GM23338 (cell line): ENCODE measurements at regions not wholly inside any gene's neighbourhood (a gene's known extent, or its start where the extent isn't known, plus 50 kb on each side); places are given as distances from the start of the nearest gene placed in this dataset.

Experiments used
- ATAC-seq: fragments of 200-7000 bp; cut with Tn5 transposase; 3 replicates; pipeline ENCODE4 v1.9.1; 2020
- DNase-seq: peaks from one replicate; pipeline ENCODE4 v3.0.0-alpha.2; 2015; ENCODE audit warnings: low spot score
- H2AFZ ChIP-seq: fragments of 200-600 bp; sonication (generic); 2 replicates; pipeline ENCODE4 v1.8.0; 2016; ENCODE audit warnings: antibody characterized with exemption, mild to moderate bottlenecking, moderate library complexity
- H3F3A ChIP-seq: fragments of 200-600 bp; sonication (generic); replicated peaks from 2 replicates; pipeline ENCODE4 v1.8.0; 2017; ENCODE audit warnings: antibody characterized with exemption, mixed run types, low read depth
- H3K27ac ChIP-seq: fragments of 200-600 bp; sonication (generic); 2 replicates; pipeline ENCODE4 v1.6.1; 2016; ENCODE audit warnings: low read depth
- H3K27me3 ChIP-seq: fragments of 200-600 bp; sonication (generic); 2 replicates; pipeline ENCODE4 v1.8.0; 2016; ENCODE audit warnings: mild to moderate bottlenecking, mixed run types, moderate library complexity; ENCODE audit not compliant: insufficient read depth
- H3K36me3 ChIP-seq: fragments of 200-600 bp; sonication (generic); 2 replicates; pipeline ENCODE4 v1.8.0; 2016; ENCODE audit warnings: mild to moderate bottlenecking; ENCODE audit not compliant: insufficient read depth
- H3K4me1 ChIP-seq: fragments of 200-600 bp; sonication (generic); 2 replicates; pipeline ENCODE4 v1.8.0; 2016; ENCODE audit warnings: mild to moderate bottlenecking, moderate library complexity; ENCODE audit not compliant: insufficient read depth
- H3K4me2 ChIP-seq: fragments of 200-600 bp; sonication (generic); 2 replicates; pipeline ENCODE4 v1.7.1; 2017; ENCODE audit warnings: mixed run types
- H3K4me3 ChIP-seq: fragments of 200-600 bp; sonication (generic); 2 replicates; pipeline ENCODE4 v1.6.1; 2016; ENCODE audit warnings: mixed run types
- H3K79me2 ChIP-seq: fragments of 200-600 bp; sonication (generic); replicated peaks from 2 replicates; pipeline ENCODE4 v1.8.0; 2017; ENCODE audit warnings: mild to moderate bottlenecking; ENCODE audit not compliant: insufficient read depth
- H3K9me2 ChIP-seq: fragments of 200-600 bp; sonication (generic); 2 replicates; pipeline ENCODE4 v1.8.0; 2017; ENCODE audit not compliant: insufficient read depth
- H4K20me1 ChIP-seq: fragments of 200-600 bp; sonication (generic); replicated peaks from 2 replicates; pipeline ENCODE4 v1.8.0; 2017; ENCODE audit warnings: mild to moderate bottlenecking; ENCODE audit not compliant: insufficient read depth
- H3K27ac Mint-ChIP-seq: 2 replicates; pipeline ENCODE4 v1.8.0; 2020; ENCODE audit warnings: inconsistent platforms, mild to moderate bottlenecking, moderate library complexity, mixed read lengths
- H3K27me3 Mint-ChIP-seq: 3 replicates; pipeline ENCODE4 v1.8.0; 2022; ENCODE audit warnings: low read depth, mild to moderate bottlenecking, moderate library complexity, mixed read lengths, inconsistent platforms; ENCODE audit not compliant: insufficient read depth, poor library complexity
- H3K36me3 Mint-ChIP-seq: 3 replicates; pipeline ENCODE4 v1.8.0; 2021; ENCODE audit warnings: low read depth, mild to moderate bottlenecking, inconsistent platforms, moderate library complexity, mixed read lengths
- H3K4me1 Mint-ChIP-seq: 3 replicates; pipeline ENCODE4 v1.8.0; 2020; ENCODE audit warnings: mild to moderate bottlenecking, inconsistent platforms, mixed read lengths
- H3K4me3 Mint-ChIP-seq: 3 replicates; pipeline ENCODE4 v1.8.0; 2021; ENCODE audit warnings: moderate library complexity, mild to moderate bottlenecking, inconsistent platforms, mixed read lengths
- H3K9me3 Mint-ChIP-seq: 3 replicates; pipeline ENCODE4 v1.8.0; 2020; ENCODE audit warnings: moderate library complexity, mild to moderate bottlenecking, inconsistent platforms, mixed read lengths
- CREB1 ChIP-seq: fragments of 250-450 bp; sonication (Bioruptor Pico); IDR thresholded peaks from 2 replicates; pipeline ENCODE4 v1.5.0; 2020; ENCODE audit warnings: low read depth, mild to moderate bottlenecking, moderate library complexity
- EZH2phosphoT487 ChIP-seq: fragments of 200-600 bp; sonication (generic); IDR thresholded peaks from one replicate; pipeline ENCODE4 v1.8.1; 2018; ENCODE audit warnings: antibody characterized with exemption; ENCODE audit not compliant: unreplicated experiment
- JUNB ChIP-seq: IDR thresholded peaks from one replicate; pipeline ENCODE4 v1.6.1; 2016; ENCODE audit warnings: antibody characterized with exemption; ENCODE audit not compliant: unreplicated experiment
- NANOG ChIP-seq: IDR thresholded peaks from 2 replicates; pipeline ENCODE4 v1.6.1; 2016; ENCODE audit warnings: antibody characterized with exemption, borderline replicate concordance
- POLR2AphosphoS5 ChIP-seq: IDR thresholded peaks from 2 replicates; pipeline ENCODE4 v1.6.1; 2016; ENCODE audit warnings: antibody characterized with exemption, low read depth
- STAT1 ChIP-seq: IDR thresholded peaks from one replicate; pipeline ENCODE4 v1.6.1; 2016; ENCODE audit warnings: antibody characterized with exemption; ENCODE audit not compliant: unreplicated experiment
- ZNF114 ChIP-seq: fragments of 250-450 bp; sonication (Bioruptor Pico); IDR thresholded peaks from 2 replicates; pipeline ENCODE4 v1.5.0; 2020; ENCODE audit warnings: mild to moderate bottlenecking, moderate library complexity
- ZNF331 ChIP-seq: fragments of 250-450 bp; sonication (Bioruptor Pico); IDR thresholded peaks from 2 replicates; pipeline ENCODE4 v1.5.0; 2020; ENCODE audit warnings: low read depth, mild to moderate bottlenecking, moderate library complexity
- TF ChIP-seq, protein P1 (sequence below): IDR thresholded peaks from one replicate; pipeline ENCODE4 v1.6.1; 2018; ENCODE audit warnings: antibody characterized with exemption; ENCODE audit not compliant: unreplicated experiment
- TF ChIP-seq, protein P2 (sequence below): fragments of 250-450 bp; sonication (Bioruptor Pico); IDR thresholded peaks from 2 replicates; pipeline ENCODE4 v1.5.0; 2020; ENCODE audit warnings: mild to moderate bottlenecking, moderate library complexity

- no peaks in the 10 kb centered on the region for H4K20me1 ChIP-seq
- Mint-ChIP-seq H3K27ac (no peak overlapping the region), H3K9me3 (peaks cover 4% of the 10 kb centered on the region; the same call in 1 of the 3 replicates), H3K27me3 (peaks cover 4% of the 10 kb centered on the region), H3K4me3 (no peak overlapping the region), H3K4me1 (no peaks in the 10 kb centered on the region; the same call in 2 of the 3 replicates), H3K36me3 (no peaks in the 10 kb centered on the region)
- no peaks in the 10 kb centered on the region for H3K36me3 ChIP-seq
- no peak for ATAC-seq
- TF ChIP-seq EZH2phosphoT487 = no peak
- TF ChIP-seq, protein P1, sequence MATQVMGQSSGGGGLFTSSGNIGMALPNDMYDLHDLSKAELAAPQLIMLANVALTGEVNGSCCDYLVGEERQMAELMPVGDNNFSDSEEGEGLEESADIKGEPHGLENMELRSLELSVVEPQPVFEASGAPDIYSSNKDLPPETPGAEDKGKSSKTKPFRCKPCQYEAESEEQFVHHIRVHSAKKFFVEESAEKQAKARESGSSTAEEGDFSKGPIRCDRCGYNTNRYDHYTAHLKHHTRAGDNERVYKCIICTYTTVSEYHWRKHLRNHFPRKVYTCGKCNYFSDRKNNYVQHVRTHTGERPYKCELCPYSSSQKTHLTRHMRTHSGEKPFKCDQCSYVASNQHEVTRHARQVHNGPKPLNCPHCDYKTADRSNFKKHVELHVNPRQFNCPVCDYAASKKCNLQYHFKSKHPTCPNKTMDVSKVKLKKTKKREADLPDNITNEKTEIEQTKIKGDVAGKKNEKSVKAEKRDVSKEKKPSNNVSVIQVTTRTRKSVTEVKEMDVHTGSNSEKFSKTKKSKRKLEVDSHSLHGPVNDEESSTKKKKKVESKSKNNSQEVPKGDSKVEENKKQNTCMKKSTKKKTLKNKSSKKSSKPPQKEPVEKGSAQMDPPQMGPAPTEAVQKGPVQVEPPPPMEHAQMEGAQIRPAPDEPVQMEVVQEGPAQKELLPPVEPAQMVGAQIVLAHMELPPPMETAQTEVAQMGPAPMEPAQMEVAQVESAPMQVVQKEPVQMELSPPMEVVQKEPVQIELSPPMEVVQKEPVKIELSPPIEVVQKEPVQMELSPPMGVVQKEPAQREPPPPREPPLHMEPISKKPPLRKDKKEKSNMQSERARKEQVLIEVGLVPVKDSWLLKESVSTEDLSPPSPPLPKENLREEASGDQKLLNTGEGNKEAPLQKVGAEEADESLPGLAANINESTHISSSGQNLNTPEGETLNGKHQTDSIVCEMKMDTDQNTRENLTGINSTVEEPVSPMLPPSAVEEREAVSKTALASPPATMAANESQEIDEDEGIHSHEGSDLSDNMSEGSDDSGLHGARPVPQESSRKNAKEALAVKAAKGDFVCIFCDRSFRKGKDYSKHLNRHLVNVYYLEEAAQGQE = no peak
- no peak for DNase-seq
- no peaks in the 10 kb centered on the region for H3F3A ChIP-seq
- no peak overlapping the region for H3K4me2 ChIP-seq
- H3K27me3 ChIP-seq = no peaks in the 10 kb centered on the region
- no peak overlapping the region for H3K4me3 ChIP-seq
- H3K79me2 ChIP-seq = no peaks in the 10 kb centered on the region
- peak overlapping the region; percentile 23; the same call in 1 of the 2 replicates for H2AFZ ChIP-seq
- peaks cover 7% of the 10 kb centered on the region; the same call in 1 of the 2 replicates for H3K9me2 ChIP-seq
- H3K4me1 ChIP-seq = no peaks in the 10 kb centered on the region
- H3K27ac ChIP-seq = no peak overlapping the region
Observed at GRCh38 chr6:2510316-2510715, 240.4 kb downstream of the MYLK4 start.

DNA sequence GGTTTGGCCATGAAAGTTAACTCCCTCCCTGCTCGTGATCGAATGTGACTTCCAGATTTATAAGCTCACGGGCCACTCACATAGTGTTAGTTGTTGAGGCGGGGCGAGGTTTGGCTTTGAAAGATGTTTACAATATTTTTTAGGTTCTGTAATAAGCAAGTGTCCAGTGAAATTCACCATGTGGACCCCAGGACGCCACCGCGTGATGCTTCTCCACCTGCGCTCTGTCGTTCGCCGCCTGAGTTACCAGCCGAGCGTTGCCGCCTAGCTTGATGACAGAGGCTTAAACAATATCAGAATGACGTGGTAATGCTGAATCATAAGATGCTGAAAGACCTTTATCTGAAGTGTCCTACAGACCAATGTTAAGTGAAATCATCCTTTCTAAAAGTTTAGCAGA lies 241.0 kb downstream of the MYLK4 start:
- no peaks in the 10 kb centered on the region for H3K27me3 ChIP-seq
- H3K4me3 Mint-ChIP-seq = no peak overlapping the region
- DNase-seq (no peak), ATAC-seq (no peak)
- no peak overlapping the region for H2AFZ ChIP-seq
- H4K20me1 ChIP-seq = no peaks in the 10 kb centered on the region
- no peak overlapping the region for H3K27ac ChIP-seq
- H3K4me1 ChIP-seq = no peaks in the 10 kb centered on the region
- H3K4me2 ChIP-seq = no peak overlapping the region
- peaks cover 4% of the 10 kb centered on the region; the same call in 1 of the 3 replicates for H3K9me3 Mint-ChIP-seq
- no peaks in the 10 kb centered on the region; the same call in 2 of the 3 replicates for H3K4me1 Mint-ChIP-seq
- no peak overlapping the region for H3K4me3 ChIP-seq
- no peak overlapping the region for H3K27ac Mint-ChIP-seq
- peaks cover 9% of the 10 kb centered on the region; the same call in 1 of the 2 replicates for H3K9me2 ChIP-seq
- H3K36me3 Mint-ChIP-seq = no peaks in the 10 kb centered on the region
- H3K79me2 ChIP-seq = no peaks in the 10 kb centered on the region
- H3K27me3 Mint-ChIP-seq = peaks cover 6% of the 10 kb centered on the region
- TF ChIP-seq STAT1 (no peak), CREB1 (CRISPR knock-in tag) (no peak), POLR2AphosphoS5 (no peak), NANOG (no peak), ZNF331 (no peak), JUNB (no peak), ZNF114 (CRISPR knock-in tag) (no peak)
- TF ChIP-seq, protein P2, sequence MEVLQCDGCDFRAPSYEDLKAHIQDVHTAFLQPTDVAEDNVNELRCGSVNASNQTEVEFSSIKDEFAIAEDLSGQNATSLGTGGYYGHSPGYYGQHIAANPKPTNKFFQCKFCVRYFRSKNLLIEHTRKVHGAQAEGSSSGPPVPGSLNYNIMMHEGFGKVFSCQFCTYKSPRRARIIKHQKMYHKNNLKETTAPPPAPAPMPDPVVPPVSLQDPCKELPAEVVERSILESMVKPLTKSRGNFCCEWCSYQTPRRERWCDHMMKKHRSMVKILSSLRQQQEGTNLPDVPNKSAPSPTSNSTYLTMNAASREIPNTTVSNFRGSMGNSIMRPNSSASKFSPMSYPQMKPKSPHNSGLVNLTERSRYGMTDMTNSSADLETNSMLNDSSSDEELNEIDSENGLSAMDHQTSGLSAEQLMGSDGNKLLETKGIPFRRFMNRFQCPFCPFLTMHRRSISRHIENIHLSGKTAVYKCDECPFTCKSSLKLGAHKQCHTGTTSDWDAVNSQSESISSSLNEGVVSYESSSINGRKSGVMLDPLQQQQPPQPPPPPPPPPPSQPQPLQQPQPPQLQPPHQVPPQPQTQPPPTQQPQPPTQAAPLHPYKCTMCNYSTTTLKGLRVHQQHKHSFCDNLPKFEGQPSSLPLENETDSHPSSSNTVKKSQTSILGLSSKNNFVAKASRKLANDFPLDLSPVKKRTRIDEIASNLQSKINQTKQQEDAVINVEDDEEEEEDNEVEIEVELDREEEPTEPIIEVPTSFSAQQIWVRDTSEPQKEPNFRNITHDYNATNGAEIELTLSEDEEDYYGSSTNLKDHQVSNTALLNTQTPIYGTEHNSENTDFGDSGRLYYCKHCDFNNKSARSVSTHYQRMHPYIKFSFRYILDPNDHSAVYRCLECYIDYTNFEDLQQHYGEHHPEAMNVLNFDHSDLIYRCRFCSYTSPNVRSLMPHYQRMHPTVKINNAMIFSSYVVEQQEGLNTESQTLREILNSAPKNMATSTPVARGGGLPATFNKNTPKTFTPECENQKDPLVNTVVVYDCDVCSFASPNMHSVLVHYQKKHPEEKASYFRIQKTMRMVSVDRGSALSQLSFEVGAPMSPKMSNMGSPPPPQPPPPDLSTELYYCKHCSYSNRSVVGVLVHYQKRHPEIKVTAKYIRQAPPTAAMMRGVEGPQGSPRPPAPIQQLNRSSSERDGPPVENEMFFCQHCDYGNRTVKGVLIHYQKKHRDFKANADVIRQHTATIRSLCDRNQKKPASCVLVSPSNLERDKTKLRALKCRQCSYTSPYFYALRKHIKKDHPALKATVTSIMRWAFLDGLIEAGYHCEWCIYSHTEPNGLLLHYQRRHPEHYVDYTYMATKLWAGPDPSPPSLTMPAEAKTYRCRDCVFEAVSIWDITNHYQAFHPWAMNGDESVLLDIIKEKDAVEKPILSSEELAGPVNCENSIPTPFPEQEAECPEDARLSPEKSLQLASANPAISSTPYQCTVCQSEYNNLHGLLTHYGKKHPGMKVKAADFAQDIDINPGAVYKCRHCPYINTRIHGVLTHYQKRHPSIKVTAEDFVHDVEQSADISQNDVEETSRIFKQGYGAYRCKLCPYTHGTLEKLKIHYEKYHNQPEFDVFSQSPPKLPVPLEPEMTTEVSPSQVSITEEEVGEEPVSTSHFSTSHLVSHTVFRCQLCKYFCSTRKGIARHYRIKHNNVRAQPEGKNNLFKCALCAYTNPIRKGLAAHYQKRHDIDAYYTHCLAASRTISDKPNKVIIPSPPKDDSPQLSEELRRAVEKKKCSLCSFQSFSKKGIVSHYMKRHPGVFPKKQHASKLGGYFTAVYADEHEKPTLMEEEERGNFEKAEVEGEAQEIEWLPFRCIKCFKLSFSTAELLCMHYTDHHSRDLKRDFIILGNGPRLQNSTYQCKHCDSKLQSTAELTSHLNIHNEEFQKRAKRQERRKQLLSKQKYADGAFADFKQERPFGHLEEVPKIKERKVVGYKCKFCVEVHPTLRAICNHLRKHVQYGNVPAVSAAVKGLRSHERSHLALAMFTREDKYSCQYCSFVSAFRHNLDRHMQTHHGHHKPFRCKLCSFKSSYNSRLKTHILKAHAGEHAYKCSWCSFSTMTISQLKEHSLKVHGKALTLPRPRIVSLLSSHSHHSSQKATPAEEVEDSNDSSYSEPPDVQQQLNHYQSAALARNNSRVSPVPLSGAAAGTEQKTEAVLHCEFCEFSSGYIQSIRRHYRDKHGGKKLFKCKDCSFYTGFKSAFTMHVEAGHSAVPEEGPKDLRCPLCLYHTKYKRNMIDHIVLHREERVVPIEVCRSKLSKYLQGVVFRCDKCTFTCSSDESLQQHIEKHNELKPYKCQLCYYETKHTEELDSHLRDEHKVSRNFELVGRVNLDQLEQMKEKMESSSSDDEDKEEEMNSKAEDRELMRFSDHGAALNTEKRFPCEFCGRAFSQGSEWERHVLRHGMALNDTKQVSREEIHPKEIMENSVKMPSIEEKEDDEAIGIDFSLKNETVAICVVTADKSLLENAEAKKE (CRISPR knock-in tag) = no peak
- H3F3A ChIP-seq = no peaks in the 10 kb centered on the region
- no peaks in the 10 kb centered on the region for H3K36me3 ChIP-seq
